KMS-11 (cell line): ENCODE measurements at regions not wholly inside any gene's neighbourhood (a gene's known extent, or its start where the extent isn't known, plus 50 kb on each side); places are given as distances from the start of the nearest gene placed in this dataset.

Experiments used
- H2AFZ ChIP-seq: fragments of 200-600 bp; sonication (generic); 2 replicates; pipeline ENCODE4 v1.6.1; 2016; ENCODE audit warnings: antibody characterized with exemption, mixed run types, low read depth
- H3K27ac ChIP-seq: fragments of 200-600 bp; sonication (generic); 2 replicates; pipeline ENCODE4 v1.6.1; 2016; ENCODE audit warnings: mild to moderate bottlenecking, mixed run types
- H3K27me3 ChIP-seq: fragments of 200-600 bp; sonication (generic); 2 replicates; pipeline ENCODE4 v1.6.1; 2017; ENCODE audit warnings: mild to moderate bottlenecking, low read depth, mixed run types, moderate library complexity; ENCODE audit not compliant: insufficient read depth
- H3K36me3 ChIP-seq: fragments of 200-600 bp; sonication (generic); 2 replicates; pipeline ENCODE4 v1.6.1; 2017; ENCODE audit warnings: mild to moderate bottlenecking, mixed run types; ENCODE audit not compliant: insufficient read depth
- H3K4me1 ChIP-seq: fragments of 200-600 bp; sonication (generic); 2 replicates; pipeline ENCODE4 v1.6.1; 2016; ENCODE audit warnings: mild to moderate bottlenecking, low read depth, mixed run types; ENCODE audit not compliant: poor library complexity, severe bottlenecking
- H3K4me2 ChIP-seq: fragments of 200-600 bp; sonication (generic); 2 replicates; pipeline ENCODE4 v1.7.0; 2016; ENCODE audit warnings: mild to moderate bottlenecking, mixed run types
- H3K4me3 ChIP-seq: fragments of 200-600 bp; sonication (generic); IDR thresholded peaks from 2 replicates; pipeline ENCODE4 v1.6.1; 2017; ENCODE audit warnings: low read depth, low read length, mixed read lengths; ENCODE audit not compliant: insufficient read depth
- H3K79me2 ChIP-seq: fragments of 200-600 bp; sonication (generic); 2 replicates; pipeline ENCODE4 v1.6.1; 2016; ENCODE audit warnings: low read depth, mixed run types; ENCODE audit not compliant: insufficient read depth
- H3K9ac ChIP-seq: fragments of 200-600 bp; sonication (generic); 2 replicates; pipeline ENCODE4 v1.6.1; 2016; ENCODE audit warnings: mild to moderate bottlenecking, mixed run types
- H4K20me1 ChIP-seq: fragments of 200-600 bp; sonication (generic); 2 replicates; pipeline ENCODE4 v1.6.1; 2016; ENCODE audit warnings: mild to moderate bottlenecking, mixed run types; ENCODE audit not compliant: insufficient read depth
- CTCF ChIP-seq: fragments of 200-600 bp; sonication (generic); conservative IDR thresholded peaks from 2 replicates; pipeline ENCODE4 v1.6.1; 2017; ENCODE audit warnings: low read depth, mild to moderate bottlenecking, antibody characterized with exemption, low read length, moderate library complexity, mixed read lengths

GRCh38 chr22:47645450-47645914 lies 883.0 kb downstream of the TBC1D22A start:
- Histone ChIP-seq H3K9ac (no peak overlapping the region), H2AFZ (no peak overlapping the region), H3K27ac (no peak overlapping the region), H4K20me1 (no peaks in the 10 kb centered on the region), H3K79me2 (no peaks in the 10 kb centered on the region), H3K4me2 (no peak overlapping the region), H3K36me3 (no peaks in the 10 kb centered on the region), H3K27me3 (no peaks in the 10 kb centered on the region), H3K4me3 (no peak overlapping the region), H3K4me1 (no peaks in the 10 kb centered on the region)
- no peak for TF ChIP-seq CTCF

GRCh38 chr22:47634347-47634746 lies 871.9 kb downstream of the TBC1D22A start:
- TF ChIP-seq CTCF: no peak
- Histone ChIP-seq H4K20me1 (no peaks in the 10 kb centered on the region), H3K9ac (no peak overlapping the region), H3K79me2 (no peaks in the 10 kb centered on the region), H3K27me3 (no peaks in the 10 kb centered on the region), H2AFZ (no peak overlapping the region), H3K4me2 (no peak overlapping the region), H3K4me1 (no peaks in the 10 kb centered on the region), H3K36me3 (no peaks in the 10 kb centered on the region), H3K4me3 (no peak overlapping the region), H3K27ac (no peak overlapping the region)

GRCh38 chr22:47633111-47633510 lies 870.7 kb downstream of the TBC1D22A start:
- no peak overlapping the region for H3K27ac ChIP-seq
- no peaks in the 10 kb centered on the region for H4K20me1 ChIP-seq
- H3K27me3 ChIP-seq: no peaks in the 10 kb centered on the region
- no peak overlapping the region for H3K4me3 ChIP-seq
- H3K9ac ChIP-seq: no peak overlapping the region
- H3K4me2 ChIP-seq: no peak overlapping the region
- TF ChIP-seq CTCF: no peak
- no peaks in the 10 kb centered on the region for H3K4me1 ChIP-seq
- H3K36me3 ChIP-seq: no peaks in the 10 kb centered on the region
- no peaks in the 10 kb centered on the region for H3K79me2 ChIP-seq
- H2AFZ ChIP-seq: no peak overlapping the region

GRCh38 chr22:47632701-47633100 lies 870.3 kb downstream of the TBC1D22A start:
- no peaks in the 10 kb centered on the region for H4K20me1 ChIP-seq
- no peak overlapping the region for H3K4me3 ChIP-seq
- no peak overlapping the region for H3K9ac ChIP-seq
- no peaks in the 10 kb centered on the region for H3K79me2 ChIP-seq
- no peaks in the 10 kb centered on the region for H3K27me3 ChIP-seq
- no peak overlapping the region for H2AFZ ChIP-seq
- H3K4me2 ChIP-seq: no peak overlapping the region
- H3K4me1 ChIP-seq: no peaks in the 10 kb centered on the region
- H3K36me3 ChIP-seq: no peaks in the 10 kb centered on the region
- H3K27ac ChIP-seq: no peak overlapping the region
- no peak for TF ChIP-seq CTCF
